ENCODE measurements at regions not wholly inside any gene's neighbourhood (a gene's known extent, or its start where the extent isn't known, plus 50 kb on each side); places are given as distances from the start of the nearest gene placed in this dataset.

GRCh38 chr2:102986826-102987490, 225.1 kb downstream of the TMEM182 start:
- Histone ChIP-seq H3K27me3 (ENCODE audit: insufficient read depth, low read depth) (no peaks in the 10 kb centered on the region; the same call in 1 of the 2 replicates), H2AFZ (no peak overlapping the region), H3K9me3 (ENCODE audit: insufficient read depth, low read depth) (no peaks in the 10 kb centered on the region), H3K9me2 (ENCODE audit: insufficient read depth) (no peaks in the 10 kb centered on the region), H3K4me3 (no peak overlapping the region), H3K4me2 (no peak overlapping the region), H3K79me2 (ENCODE audit: low read depth) (no peaks in the 10 kb centered on the region), H4K20me1 (ENCODE audit: insufficient read depth) (no peaks in the 10 kb centered on the region), H3F3A (ENCODE audit: insufficient read depth, low read depth) (no peaks in the 10 kb centered on the region), H3K4me1 (replicated peaks; ENCODE audit: insufficient read depth) (no peaks in the 10 kb centered on the region), H3K36me3 (ENCODE audit: low read depth) (no peaks in the 10 kb centered on the region), H3K27ac (no peak overlapping the region)
- intact Hi-C loops (cut with micrococcal nuclease; ENCODE audit: unreplicated experiment), result no loop called here
- TF ChIP-seq EZH2 (IDR thresholded peaks at IDR 0.05; ENCODE audit: low read depth), result no peak
- TF ChIP-seq CTCF (conservative IDR thresholded peaks at IDR 0.05), result no peak
- ChIA-PET POLR2A (ENCODE audit: unreplicated experiment) (no interaction called here), CTCF (no interaction called here)
- DNase-seq, result no peak
- no TSS peak for BruUV-seq (replicated peaks)

GRCh38 chr2:102992607-102993006, 230.8 kb downstream of the TMEM182 start:
- Histone ChIP-seq H3K4me1 (replicated peaks; ENCODE audit: insufficient read depth) (no peaks in the 10 kb centered on the region), H3K79me2 (ENCODE audit: low read depth) (no peaks in the 10 kb centered on the region), H3K4me2 (no peak overlapping the region), H3K27ac (no peak overlapping the region), H3F3A (ENCODE audit: insufficient read depth, low read depth) (no peaks in the 10 kb centered on the region), H4K20me1 (ENCODE audit: insufficient read depth) (no peaks in the 10 kb centered on the region), H3K9me3 (ENCODE audit: insufficient read depth, low read depth) (no peaks in the 10 kb centered on the region), H3K4me3 (no peak overlapping the region), H3K36me3 (ENCODE audit: low read depth) (no peaks in the 10 kb centered on the region), H2AFZ (no peak overlapping the region), H3K27me3 (ENCODE audit: insufficient read depth, low read depth) (no peaks in the 10 kb centered on the region; the same call in 1 of the 2 replicates), H3K9me2 (ENCODE audit: insufficient read depth) (no peaks in the 10 kb centered on the region)
- ChIA-PET CTCF (no interaction called here), POLR2A (ENCODE audit: unreplicated experiment) (no interaction called here)
- intact Hi-C loops (cut with micrococcal nuclease; ENCODE audit: unreplicated experiment), result no loop called here
- BruUV-seq (replicated peaks), result no TSS peak
- DNase-seq, result no peak
- no peak for TF ChIP-seq CTCF (conservative IDR thresholded peaks at IDR 0.05)
- no peak for TF ChIP-seq EZH2 (IDR thresholded peaks at IDR 0.05; ENCODE audit: low read depth)

GRCh38 chr2:102999958-103000357, 238.1 kb downstream of the TMEM182 start:
- Histone ChIP-seq H2AFZ (0 out of 2 replicates have a peak overlapping the region, but pooled peaks have one; percentile 28), H3K9me3 (ENCODE audit: insufficient read depth, low read depth) (no peaks in the 10 kb centered on the region), H3K27ac (no peak overlapping the region), H3K9me2 (ENCODE audit: insufficient read depth) (no peaks in the 10 kb centered on the region), H3K27me3 (ENCODE audit: insufficient read depth, low read depth) (no peaks in the 10 kb centered on the region), H3K4me2 (no peak overlapping the region), H3K4me1 (replicated peaks; ENCODE audit: insufficient read depth) (no peaks in the 10 kb centered on the region), H3K79me2 (ENCODE audit: low read depth) (no peaks in the 10 kb centered on the region), H3F3A (ENCODE audit: insufficient read depth, low read depth) (no peaks in the 10 kb centered on the region), H3K4me3 (no peak overlapping the region), H3K36me3 (ENCODE audit: low read depth) (no peaks in the 10 kb centered on the region), H4K20me1 (ENCODE audit: insufficient read depth) (no peaks in the 10 kb centered on the region)
- ChIA-PET POLR2A (ENCODE audit: unreplicated experiment) (no interaction called here), CTCF (no interaction called here)
- no peak for DNase-seq
- no peak for TF ChIP-seq CTCF (conservative IDR thresholded peaks at IDR 0.05)
- TF ChIP-seq EZH2 (IDR thresholded peaks at IDR 0.05; ENCODE audit: low read depth), result no peak
- no TSS peak for BruUV-seq (replicated peaks)
- intact Hi-C loops (cut with micrococcal nuclease; ENCODE audit: unreplicated experiment), result loop anchor here (10.0 kb wide), 1 partner anchor 155 kb away; no protein-coding TSS in a partner anchor
